ENCODE measurements at regions not wholly inside any gene's neighbourhood (a gene's known extent, or its start where the extent isn't known, plus 50 kb on each side); places are given as distances from the start of the nearest gene placed in this dataset.

- no peak for TF ChIP-seq ATOH8 (CRISPR knock-in tag; IDR thresholded peaks at IDR 0.05; ENCODE audit: low read depth)
- TF ChIP-seq JUNB (IDR thresholded peaks at IDR 0.05) = no peak
- no peak for TF ChIP-seq MYC (IDR thresholded peaks at IDR 0.05; ENCODE audit: borderline replicate concordance, low read length)
- TF ChIP-seq, protein P1, sequence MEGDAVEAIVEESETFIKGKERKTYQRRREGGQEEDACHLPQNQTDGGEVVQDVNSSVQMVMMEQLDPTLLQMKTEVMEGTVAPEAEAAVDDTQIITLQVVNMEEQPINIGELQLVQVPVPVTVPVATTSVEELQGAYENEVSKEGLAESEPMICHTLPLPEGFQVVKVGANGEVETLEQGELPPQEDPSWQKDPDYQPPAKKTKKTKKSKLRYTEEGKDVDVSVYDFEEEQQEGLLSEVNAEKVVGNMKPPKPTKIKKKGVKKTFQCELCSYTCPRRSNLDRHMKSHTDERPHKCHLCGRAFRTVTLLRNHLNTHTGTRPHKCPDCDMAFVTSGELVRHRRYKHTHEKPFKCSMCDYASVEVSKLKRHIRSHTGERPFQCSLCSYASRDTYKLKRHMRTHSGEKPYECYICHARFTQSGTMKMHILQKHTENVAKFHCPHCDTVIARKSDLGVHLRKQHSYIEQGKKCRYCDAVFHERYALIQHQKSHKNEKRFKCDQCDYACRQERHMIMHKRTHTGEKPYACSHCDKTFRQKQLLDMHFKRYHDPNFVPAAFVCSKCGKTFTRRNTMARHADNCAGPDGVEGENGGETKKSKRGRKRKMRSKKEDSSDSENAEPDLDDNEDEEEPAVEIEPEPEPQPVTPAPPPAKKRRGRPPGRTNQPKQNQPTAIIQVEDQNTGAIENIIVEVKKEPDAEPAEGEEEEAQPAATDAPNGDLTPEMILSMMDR (IDR thresholded peaks at IDR 0.05) = no peak
- TF ChIP-seq REST (IDR thresholded peaks at IDR 0.05) = no peak
- TF ChIP-seq MAFK (IDR thresholded peaks at IDR 0.05; ENCODE audit: partially characterized antibody) = no peak
- TF ChIP-seq BCL3 (IDR thresholded peaks at IDR 0.05) = no peak
- TF ChIP-seq CBX2 (IDR thresholded peaks at IDR 0.05; ENCODE audit: borderline replicate concordance, low read depth) = no peak
- no peak for TF ChIP-seq ZSCAN20 (CRISPR knock-in tag; IDR thresholded peaks at IDR 0.05)
- no peak for TF ChIP-seq E2F6 (IDR thresholded peaks at IDR 0.05; ENCODE audit: borderline replicate concordance, low read depth)
- TF ChIP-seq, protein P2, sequence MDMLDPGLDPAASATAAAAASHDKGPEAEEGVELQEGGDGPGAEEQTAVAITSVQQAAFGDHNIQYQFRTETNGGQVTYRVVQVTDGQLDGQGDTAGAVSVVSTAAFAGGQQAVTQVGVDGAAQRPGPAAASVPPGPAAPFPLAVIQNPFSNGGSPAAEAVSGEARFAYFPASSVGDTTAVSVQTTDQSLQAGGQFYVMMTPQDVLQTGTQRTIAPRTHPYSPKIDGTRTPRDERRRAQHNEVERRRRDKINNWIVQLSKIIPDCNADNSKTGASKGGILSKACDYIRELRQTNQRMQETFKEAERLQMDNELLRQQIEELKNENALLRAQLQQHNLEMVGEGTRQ (IDR thresholded peaks at IDR 0.05) = no peak
- no peak for TF ChIP-seq SMC3 (IDR thresholded peaks at IDR 0.05)
- no peak for TF ChIP-seq POLR2A (IDR thresholded peaks at IDR 0.05; ENCODE audit: low read length)
- TF ChIP-seq MAX (IDR thresholded peaks at IDR 0.05) = no peak
Measured at GRCh38 chr2:199696048-199696447, 154.9 kb downstream of the FTCDNL1 start.

All from A549 (cell line).